ENCODE measurements at regions not wholly inside any gene's neighbourhood (a gene's known extent, or its start where the extent isn't known, plus 50 kb on each side); places are given as distances from the start of the nearest gene placed in this dataset.

DNA sequence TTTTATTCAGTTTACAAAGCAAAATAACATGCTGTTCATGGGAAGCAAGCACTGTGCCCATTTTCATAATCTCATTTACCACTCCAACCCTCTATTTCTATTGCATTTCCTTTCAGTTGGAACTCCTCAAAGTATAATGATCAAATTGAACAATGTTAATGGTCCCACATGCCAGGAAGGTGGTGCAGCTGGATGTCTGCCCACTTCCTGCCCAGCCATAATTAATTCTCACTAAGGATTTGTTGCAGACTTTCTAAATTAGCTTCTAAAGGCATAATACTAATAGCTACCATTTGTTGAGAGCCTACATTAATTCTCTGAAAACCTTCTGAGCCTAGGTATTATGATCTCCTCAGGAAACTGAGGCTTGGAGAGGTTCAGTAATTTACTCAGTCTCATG is 316.1 kb upstream of the TPM1 start:
- FAIRE-seq: no peak

DNA sequence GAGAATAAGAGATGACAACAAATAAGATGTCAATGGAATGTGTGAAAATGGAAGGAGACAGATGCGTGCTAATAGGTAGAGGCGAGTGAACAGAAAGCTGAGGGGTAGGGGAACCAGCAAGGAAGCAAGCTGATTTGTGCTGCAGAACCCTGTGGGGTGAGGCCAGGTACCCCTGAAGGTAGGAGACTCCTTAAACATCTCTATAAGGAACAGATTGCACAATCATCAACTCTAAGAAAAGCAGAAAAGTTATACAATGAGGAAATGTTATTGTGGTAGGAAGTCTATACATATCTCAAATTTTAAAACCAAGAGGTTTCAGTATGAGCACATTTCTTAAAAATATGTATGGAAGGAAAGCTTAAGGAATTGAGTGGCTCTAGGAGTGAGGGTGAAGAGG is 315.0 kb upstream of the TPM1 start:
- FAIRE-seq: no peak

DNA sequence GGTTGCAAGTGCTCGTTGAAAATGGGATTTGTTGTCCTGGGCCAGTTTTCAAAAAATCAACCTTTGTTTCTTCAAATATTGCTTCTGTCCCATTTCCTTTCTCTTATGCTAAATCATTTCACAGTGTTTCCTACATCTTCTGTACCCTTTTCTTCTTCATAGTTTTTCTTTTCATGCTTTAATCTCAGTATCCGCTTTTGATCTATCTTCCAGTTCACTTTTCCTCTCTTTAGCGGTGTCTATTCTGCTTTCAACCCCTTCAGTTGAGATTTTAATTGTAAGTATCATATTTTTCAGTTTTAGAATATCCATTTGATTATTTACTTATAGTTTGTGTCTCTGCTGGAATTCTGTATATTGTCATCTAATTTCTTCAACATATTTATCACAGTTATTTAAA is 311.7 kb upstream of the TPM1 start:
- no peak for FAIRE-seq

DNA sequence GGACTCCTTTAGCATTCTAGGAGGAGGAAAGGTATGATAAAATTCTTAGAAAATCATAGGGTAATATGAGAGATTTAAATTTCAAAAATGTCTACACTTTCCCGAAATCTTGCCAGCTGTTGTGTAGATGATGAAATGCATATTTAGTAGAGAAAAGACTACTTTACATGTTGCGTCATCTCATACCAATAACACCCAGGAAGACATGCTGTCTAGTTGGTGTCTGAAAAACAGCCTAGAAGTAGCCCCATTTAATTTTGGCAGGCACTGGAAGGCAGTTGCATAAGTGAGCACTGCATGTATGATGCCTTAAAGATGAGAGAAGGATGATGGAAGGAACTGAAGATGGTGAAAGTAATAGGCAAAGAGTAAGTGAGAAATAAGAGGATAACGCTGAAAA is 310.5 kb upstream of the TPM1 start:
- FAIRE-seq: no peak

DNA sequence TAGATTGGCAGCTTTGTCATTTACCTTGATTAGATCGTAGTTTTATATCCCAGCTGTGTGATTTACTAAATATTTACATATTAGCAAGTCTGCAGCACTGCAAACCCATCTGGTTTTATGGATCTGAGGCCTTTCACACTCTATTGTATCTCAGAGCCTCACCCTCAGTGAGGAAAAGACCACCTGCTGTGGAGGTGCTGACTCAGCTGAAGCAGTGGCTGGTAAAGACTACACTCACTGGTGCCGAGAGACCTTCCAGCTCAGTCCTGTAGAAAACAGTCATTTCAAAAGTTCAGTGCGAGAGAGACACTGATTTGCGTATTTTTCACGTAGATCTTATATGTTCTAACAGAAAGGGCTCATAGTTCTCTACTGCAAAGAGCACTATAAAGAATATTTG is 307.8 kb upstream of the TPM1 start:
- FAIRE-seq: no peak

DNA sequence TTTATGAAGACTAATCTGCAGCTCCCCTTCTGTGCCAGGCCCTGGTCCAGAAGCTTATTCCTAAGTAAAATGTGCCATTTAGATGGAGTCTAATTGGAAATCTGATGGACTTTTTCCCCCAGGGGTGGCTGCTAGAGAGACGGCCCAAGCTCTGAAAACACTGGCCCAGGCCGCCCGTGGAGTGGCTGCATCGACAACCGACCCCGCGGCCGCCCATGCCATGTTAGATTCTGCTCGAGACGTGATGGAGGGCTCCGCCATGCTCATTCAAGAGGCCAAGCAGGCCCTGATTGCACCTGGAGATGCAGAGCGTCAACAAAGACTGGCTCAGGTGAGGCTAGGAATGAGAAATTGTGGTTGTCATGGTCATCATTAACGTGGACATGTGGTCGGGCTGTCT is 305.8 kb upstream of the TPM1 start:
- no peak for FAIRE-seq

DNA sequence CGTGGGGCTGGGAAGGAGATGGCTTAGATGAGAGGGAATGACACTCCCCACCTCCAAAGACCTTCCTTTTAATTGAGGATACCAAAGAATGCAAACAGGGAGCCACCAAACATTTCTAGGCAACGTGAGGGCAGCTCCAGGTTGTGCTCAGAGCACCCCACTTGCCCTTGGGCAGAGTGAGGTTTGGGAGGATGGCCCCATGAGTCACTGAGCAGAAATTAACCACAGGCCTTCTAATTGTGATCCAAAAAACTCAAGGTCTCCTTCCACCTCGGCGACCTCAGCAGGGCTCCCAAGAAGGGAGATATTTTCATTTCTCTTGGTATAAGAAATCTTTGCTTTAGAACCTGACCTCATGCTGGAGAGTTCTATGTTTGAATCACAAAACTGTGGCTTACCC is 305.0 kb upstream of the TPM1 start:
- no peak for FAIRE-seq

DNA sequence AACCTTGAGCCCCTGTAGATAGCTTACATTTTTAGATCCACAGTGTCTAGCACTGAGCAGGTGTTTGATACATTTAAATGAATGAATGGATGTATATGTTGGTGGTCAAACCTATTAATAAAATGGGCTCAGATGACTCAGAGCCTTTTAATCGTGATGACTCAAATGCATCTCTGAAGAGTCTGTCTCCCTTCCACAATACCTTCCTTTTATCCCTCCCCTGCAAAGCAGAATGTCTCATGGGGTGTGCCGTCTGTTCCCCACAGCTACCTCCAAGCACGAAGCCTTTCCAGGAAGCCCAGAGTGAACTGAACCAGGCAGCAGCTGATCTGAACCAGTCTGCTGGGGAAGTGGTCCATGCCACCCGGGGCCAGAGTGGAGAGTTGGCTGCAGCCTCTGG is 303.5 kb upstream of the TPM1 start:
- FAIRE-seq: no peak

DNA sequence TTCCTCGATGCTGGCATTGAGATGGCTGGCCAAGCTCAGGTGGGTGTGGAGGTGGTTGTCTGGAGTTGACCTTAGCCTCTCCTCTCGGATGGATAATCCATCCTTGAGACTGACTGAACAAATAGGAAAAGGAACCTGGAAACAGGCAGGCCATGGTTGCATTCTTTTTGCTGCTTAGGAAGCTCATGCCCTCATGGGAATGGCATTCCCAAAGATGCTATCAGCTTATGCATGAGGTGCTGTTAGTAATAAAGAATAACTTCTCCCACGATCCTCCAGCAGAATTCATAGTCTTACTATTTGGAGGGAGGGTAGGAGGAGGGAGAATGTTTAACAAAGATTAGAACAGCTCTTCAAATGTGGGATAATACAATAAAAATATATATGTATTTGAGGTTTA is 303.0 kb upstream of the TPM1 start:
- no peak for FAIRE-seq

DNA sequence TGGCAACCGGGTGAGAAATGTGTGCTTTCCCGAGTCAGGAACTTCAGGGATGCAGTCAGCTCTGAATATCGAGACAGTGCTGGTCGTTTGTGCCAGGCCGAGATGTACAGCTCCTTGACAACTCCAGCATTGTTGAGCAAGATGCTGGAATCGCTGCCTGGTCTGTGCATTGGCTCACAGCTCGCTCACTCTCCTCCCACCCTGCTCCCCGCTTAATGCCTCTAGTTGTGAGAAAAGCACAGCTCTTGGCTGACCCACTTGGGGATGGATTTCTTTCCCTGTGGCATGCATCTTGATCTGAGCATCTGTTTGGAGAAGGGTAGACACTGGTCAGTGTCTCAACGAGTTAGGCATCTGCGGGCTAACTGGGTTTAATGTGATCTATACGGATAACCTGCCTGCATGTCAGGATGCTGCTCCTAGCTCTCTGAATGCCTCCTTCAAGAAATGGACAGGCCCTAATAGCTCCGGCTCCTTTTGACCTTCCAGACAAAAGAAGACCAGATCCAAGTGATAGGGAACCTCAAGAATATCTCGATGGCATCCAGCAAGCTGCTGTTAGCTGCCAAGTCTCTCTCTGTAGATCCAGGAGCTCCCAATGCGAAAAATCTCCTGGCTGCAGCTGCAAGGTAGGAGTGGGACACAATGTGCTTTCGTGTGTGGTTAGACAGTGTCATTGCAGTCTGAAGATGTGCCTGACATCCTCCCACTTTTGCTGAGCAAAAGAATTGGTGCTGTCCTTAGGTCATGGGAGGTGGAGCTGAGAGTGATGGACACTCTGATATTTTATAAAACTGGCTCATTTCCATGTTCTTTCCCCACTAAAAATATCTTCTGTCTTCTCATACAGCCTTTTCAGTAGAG is 302.2 kb upstream of the TPM1 start:
- FAIRE-seq: no peak

DNA sequence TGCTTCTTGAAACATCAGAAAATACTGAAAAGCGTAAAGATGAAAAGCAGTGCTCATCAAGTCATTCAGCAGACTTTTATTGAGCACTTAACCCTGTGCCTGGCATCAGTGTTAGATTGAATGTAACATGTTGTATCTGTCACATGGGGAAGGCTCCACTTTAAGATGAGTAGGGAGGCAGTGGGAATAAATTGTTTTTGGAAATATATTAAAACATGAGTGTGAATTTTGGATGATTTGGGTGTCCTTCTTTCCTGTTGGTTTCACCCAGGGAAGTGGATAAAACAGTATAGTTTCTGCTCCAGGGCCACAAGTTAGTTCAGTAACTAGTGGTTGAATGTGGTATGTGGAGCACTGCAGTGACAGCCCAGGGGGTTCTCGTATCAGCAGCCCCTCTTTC is 301.4 kb upstream of the TPM1 start:
- FAIRE-seq: no peak

DNA sequence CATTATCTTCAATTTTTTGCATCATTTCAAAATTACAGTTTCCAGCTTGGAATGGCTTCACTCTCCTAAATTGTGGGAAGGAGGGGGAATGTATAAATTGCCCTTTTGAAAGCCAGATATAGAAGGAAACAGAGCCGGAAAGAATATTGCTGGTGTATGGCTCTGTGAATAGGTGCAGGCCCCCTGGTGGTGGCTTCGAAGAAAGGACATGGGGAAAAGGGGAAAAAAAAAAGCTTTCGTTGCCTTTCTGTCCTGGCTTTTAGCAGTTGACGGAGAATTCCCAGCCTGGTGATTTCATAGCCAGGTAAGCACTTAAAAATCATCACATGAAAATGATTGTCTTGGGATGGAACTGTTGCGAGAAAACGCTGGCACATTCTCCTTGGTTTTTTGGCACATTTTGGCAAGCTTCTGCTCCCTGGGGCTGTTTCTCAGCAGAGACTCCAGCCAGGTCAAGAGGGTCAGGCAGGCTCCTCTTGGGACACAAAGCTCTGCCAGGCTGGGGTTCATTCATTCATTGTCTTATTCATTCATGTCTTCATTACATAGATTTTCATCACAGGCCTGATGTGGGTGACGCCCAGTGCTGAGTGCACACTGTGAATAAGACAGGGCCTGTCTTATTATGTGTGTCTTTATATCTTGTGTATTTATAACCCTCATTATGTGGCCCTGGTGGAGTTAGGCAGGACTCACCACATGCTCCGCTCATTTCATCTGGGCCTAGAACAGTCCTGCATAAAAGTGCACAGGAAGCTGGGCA is 300.0 kb upstream of the TPM1 start:
- peak; percentile 47 for FAIRE-seq

DNA sequence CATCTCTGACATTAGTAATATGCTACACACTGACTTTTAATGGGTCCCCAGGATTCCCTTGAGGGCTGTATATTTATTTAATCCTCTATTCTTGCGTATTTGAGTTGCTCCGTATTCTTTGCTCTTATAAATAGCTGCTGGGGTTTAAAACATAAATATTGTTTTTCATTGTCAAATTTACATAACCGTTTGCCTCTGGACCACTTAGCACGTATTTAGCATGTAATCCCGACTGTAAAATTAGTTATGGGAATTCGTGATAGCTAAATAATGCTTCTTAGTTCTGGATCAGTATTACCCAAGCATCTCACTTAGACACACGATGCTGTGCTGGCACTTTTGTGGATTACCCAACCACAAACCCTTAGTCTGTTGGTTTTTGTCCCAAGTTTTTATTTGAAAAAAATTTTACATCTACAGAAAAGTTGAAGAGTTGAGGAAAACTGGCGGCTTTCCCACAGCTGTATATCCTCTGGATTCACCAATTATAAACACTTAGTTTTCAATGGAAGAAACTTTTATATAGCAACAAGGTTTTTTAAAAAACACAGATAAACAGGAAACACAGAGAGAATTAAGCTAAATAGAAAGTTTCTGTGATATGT is 296.8 kb upstream of the TPM1 start:
- FAIRE-seq: no peak

DNA sequence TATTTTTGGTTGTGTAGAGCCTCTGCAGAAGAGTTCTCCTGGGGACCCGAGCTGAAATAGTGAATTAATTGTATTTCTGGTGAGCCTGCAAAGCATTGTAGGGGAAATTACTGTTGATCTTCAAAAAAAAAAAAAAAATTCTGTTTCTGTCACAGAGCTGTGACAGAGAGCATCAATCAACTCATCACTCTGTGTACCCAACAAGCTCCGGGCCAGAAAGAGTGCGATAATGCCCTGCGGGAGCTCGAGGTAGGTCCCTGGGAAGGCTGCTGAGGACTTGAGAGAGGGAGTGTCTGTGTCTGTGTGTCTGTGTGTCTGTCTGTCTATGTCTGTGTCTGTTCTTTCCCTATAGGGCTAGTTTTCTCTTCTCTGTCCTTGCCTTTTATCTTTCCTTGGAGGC is 294.4 kb upstream of the TPM1 start:
- FAIRE-seq: no peak

DNA sequence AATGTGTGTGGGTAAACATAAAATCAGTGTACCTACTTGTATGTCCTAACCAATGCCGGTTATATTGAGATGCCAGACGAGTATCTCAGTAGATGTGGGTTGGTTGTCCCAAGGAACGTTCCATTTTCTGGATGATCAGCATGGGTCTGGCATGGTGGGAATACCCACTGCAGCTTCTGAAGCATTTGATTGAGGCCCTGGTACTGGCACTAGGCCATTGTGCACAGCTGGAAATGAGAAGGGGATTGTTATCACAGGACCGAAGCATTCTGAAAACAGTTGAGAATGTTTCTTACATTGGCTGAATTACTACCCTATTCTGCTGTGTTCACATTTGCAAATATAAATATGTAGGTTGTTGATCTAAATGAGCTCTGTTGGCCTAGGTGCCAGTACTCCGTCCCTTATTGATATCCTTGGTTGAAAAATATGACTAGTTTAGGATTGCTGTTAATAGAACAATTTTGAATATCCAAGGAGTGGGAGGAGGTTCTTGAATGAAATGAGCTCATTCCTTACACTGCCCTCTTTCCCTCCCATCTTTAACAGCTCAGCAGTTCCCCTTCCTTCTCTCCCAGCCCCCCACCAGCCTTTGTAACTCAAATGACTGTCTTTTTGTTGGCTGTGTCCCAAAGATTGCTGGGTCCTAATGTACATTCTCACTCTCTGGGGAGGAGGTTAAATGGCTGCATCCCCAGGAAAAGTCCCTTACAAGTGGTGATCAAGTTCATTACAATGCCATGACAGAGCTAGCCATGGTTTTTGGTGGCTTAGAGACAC is 293.3 kb upstream of the TPM1 start:
- FAIRE-seq: no peak

DNA sequence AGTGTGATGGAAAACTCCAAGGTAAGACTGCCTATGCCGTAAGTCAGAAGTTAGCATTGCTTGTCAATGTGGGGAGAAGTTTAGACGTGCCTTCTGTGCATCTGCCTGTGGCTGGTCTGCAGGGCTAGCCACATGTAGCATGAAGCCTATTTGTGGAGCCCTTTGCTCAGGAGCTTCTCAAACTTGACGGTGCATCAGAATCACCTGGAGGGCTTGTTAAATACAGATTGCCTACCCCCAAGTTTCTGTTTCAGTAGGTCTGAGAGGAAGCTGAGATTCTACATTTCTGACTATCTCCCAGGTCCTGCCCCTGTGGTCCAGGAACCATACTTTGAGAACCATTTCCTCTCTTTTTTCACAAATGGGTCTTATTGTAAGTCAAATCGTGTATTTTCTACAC is 292.1 kb upstream of the TPM1 start:
- no peak for FAIRE-seq

DNA sequence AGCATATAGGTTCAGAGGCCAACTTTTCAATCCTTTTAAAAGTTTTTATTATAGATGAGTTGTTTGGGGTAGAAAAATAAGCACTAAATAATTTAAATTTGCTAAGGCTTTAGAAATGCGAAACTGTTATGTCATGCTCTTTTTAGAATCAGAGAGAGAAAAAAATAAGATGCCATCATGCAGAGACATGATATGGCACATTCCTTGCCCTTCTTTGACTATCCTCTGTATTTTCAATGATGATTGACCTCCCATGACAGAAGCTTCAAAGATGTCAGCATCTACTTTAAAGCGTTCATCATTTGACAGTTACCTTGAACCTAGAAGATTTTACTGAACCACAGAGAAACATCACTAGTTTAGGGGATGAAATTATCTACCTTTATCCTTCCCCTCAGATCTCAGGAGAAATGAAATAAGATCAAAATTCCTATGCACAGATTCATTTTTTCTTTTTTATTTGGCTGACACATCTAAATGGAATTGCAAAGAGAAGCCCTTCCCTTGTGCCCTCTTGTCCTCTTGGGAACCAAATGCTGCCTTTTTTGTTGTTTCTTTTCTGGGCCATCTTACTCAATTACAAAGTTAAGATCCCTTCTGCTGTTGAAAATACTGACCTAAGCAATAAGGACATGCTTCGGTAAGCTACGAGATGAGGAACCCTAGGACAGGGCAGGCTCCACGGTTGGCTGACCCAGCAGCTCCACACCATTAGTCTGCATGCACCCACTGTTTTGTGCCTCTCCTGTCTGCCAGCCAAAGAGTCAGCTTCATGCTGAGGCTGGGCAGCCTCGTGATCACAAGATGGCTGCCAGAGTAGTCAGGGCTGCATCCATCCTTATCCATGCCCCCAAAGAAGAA is 289.7 kb upstream of the TPM1 start:
- no peak for FAIRE-seq

DNA sequence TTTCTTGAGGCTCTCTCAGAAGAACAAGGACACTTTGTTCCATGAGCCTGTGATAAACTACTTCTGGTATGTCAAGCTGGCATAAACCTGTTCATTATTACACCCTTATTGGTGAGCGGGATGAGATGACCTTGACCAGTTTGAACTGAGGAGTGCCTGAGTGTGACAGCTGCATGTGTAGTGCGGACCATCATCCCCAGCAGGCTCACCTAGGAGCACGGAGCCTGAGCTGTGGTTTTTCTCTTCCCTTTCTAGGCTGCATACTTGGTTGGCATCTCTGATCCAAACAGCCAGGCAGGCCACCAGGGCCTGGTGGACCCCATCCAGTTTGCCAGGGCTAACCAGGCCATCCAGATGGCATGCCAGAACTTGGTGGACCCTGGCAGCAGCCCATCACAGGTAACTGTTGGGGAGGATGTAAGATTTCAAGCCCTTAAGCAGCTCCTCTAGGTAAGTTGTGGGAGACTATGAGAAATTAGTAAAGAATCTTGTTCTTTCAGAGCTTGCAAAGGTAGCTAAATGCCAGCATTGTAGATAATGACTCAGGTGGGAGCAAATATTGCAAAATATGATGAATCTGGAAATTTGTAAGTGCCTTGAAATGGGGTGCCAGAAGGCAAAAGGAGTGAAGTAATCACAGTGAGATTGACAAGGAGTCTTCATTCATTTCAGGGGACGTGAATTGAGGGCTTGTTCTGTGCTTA is 288.9 kb upstream of the TPM1 start:
- FAIRE-seq: no peak

DNA sequence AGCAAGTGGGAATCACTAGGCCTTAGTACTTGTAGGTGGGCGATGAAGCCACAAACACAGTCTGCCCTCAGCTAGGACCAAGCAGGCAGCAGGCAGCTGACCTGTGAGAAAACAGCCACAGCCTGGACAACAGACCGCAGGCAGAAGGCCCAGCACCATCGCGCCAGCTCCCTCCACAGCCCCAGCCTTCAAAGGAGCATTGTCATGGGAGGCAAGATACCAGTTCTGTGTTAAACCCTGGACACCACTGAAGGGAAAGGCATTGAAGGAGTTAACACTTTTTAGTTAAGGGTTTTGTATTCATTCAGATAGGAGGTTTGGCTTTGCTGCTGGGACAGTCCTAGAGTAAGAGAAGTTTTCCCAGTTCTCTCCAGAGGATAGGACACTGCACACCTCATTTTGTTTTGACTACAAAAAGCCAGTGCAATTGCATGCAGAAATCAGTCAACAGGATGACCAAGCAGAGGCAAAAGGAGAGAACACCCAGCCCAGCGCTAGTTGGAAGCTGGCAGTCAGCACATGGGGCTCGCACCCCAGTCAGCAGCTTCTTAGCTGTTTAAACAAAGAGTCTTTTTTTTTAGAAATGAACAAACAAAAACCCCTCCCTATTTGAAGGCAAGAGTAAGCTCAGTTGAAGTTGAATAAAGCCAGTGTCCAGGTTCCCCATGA is 286.1 kb upstream of the TPM1 start:
- FAIRE-seq: no peak

DNA sequence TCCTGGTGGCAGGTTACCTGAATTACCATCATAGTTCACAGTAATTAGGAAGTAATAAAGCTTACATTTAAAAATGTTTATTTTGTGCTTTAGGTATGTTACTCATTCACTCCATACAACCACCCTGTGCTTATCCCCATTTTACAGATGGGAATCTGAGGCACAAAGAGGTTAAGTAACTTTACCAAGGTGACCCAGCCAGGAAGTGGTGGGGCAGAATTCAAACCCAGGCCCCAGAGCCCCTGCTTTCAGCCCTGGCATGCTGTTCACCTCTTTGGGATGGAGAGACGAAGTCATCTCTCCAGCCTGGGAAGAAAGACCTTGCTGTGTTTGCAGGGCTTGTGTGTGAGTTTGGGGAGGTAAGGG is 285.6 kb upstream of the TPM1 start:
- FAIRE-seq: no peak

DNA sequence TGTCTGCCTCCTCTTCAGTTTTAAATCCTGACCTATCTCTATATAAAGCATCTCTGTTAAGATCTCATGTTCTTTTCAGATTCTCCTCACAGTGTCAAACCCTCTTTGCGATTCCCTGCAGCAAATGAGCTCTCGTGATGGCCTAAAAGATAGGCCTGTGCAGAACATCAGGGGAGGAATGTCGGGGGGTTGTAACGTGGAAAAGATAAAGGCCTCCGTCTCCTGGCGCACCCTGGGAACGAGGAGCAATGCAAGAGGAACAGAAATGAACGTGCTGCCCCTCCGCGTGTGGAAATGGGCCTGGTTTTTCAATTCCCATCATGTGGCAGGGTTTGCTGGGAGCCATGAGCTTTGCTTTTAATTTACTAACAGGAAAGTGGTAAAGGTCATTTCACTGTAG is 285.0 kb upstream of the TPM1 start:
- FAIRE-seq: no peak
